Motor neuron (in vitro differentiated cells): ENCODE measurements at regions not wholly inside any gene's neighbourhood (a gene's known extent, or its start where the extent isn't known, plus 50 kb on each side); places are given as distances from the start of the nearest gene placed in this dataset.
"Not testable (repeated sequence)": the region's sequence is repeated elsewhere in the genome, so short reads cannot be mapped to it uniquely, and the experiment has no call there.

Experiments used
- ATAC-seq, 8 experiments: fragments of 200-7000 bp; cut with Tn5 transposase; replicated peaks in 6 of 8; 2 replicates each; pipeline ENCODE4 v1.8.0; 2021; ENCODE audit warnings: mild to moderate bottlenecking in 8 of 8, moderate library complexity in 8 of 8
- H3K27ac ChIP-seq, 2 donors: fragments of 250-450 bp; sonication (Bioruptor Pico); 2 replicates each; pipeline ENCODE4 v1.9.0; 2021; ENCODE audit warnings: antibody characterized with exemption in 2 of 2, mild to moderate bottlenecking in 2 of 2, moderate library complexity in 1 of 2
- H3K4me1 ChIP-seq, 2 donors: fragments of 250-450 bp; sonication (Bioruptor Pico); replicated peaks in 1 of 2; 2 replicates each; pipeline ENCODE4 v1.6.1; 2021; ENCODE audit warnings: antibody characterized with exemption in 2 of 2, mild to moderate bottlenecking in 2 of 2, moderate library complexity in 1 of 2
- H3K4me3 ChIP-seq, 5 donors: fragments of 250-450 bp; sonication (Bioruptor Pico); 2 replicates each; pipeline ENCODE4 v1.9.0; 2021; ENCODE audit warnings: antibody characterized with exemption in 5 of 5, mild to moderate bottlenecking in 5 of 5, moderate library complexity in 4 of 5
- WGBS, 10 experiments: fragments of 450-650 bp; shearing (Covaris generic); methylation state at CpG; one replicate each; pipeline ENCODE4 v1.0.0; 2022; 5-methylcytosine and 5-hydroxymethylcytosine counted together
- in situ Hi-C, 9 experiments: fragments of 400-800 bp; cut with MboI; loops; one replicate each; pipeline ENCODE4 v1.15.0; 2021; ENCODE audit warnings: low sequenced_read_pairs in 9 of 9, low pct_unique_long_range_greater_than_20kb in 2 of 9; ENCODE audit not compliant: unreplicated experiment in 9 of 9

GRCh38 chr7:140283472-140283871 is 106.7 kb upstream of the KDM7A start:
- no peaks in the 10 kb centered on the region for H3K4me1 ChIP-seq
- no peak overlapping the region for H3K4me3 ChIP-seq
- in situ Hi-C loops = no loop called here
- 0 to 93% (median 54%) methylated on average over 1 to 3 of the region's 3 CpGs; no CpG with 5 or more reads in 6 of the 10 experiments for WGBS, 10 experiments
- no peak for ATAC-seq
- no peak overlapping the region for H3K27ac ChIP-seq

- no peak for ATAC-seq
- WGBS, 10 experiments = 50 to 90% (median 80%) methylated on average over 1 to 3 of the region's 5 CpGs; no CpG with 5 or more reads in 5 of the 10 experiments
Observed at GRCh38 chr7:140281960-140282359, 105.2 kb upstream of the KDM7A start.

GRCh38 chr7:140281255-140281654 is 104.5 kb upstream of the KDM7A start:
- WGBS, 10 experiments = 0 to 100% (median 80%) methylated on average over 1 to 3 of the region's 3 CpGs; no CpG with 5 or more reads in 3 of the 10 experiments
- in situ Hi-C loops = no loop called here

More at GRCh38 chr7:140281960-140282359, 105.2 kb upstream of the KDM7A start:
- in situ Hi-C loops = no loop called here
- no peak overlapping the region for H3K27ac ChIP-seq
- no peak overlapping the region for H3K4me3 ChIP-seq
- H3K4me1 ChIP-seq = no peaks in the 10 kb centered on the region

GRCh38 chr7:140276001-140276400 is 99.2 kb upstream of the KDM7A start:
- 16 to 90% (median 60%) methylated on average over 2 to 5 of the region's 5 CpGs; no CpG with 5 or more reads in 1 of the 10 experiments for WGBS, 10 experiments
- no peak overlapping the region for H3K27ac ChIP-seq
- no peak overlapping the region for H3K4me3 ChIP-seq
- H3K4me1 ChIP-seq = no peaks in the 10 kb centered on the region
- ATAC-seq = no peak
- in situ Hi-C loops = no loop called here

More at GRCh38 chr7:140281255-140281654, 104.5 kb upstream of the KDM7A start:
- Histone ChIP-seq H3K4me1 (no peaks in the 10 kb centered on the region), H3K27ac (no peak overlapping the region), H3K4me3 (no peak overlapping the region)
- no peak for ATAC-seq

GRCh38 chr7:140275069-140275965 is 98.5 kb upstream of the KDM7A start:
- in situ Hi-C loops = no loop called here
- 12 to 88% (median 60%) methylated on average over 1 to 11 of the region's 11 CpGs for WGBS, 10 experiments
- no peak overlapping the region for H3K4me3 ChIP-seq
- no peak overlapping the region for H3K27ac ChIP-seq
- ATAC-seq = peak in 3 of 8 experiments; percentile 26 to 61 (median 59)
- H3K4me1 ChIP-seq = no peaks in the 10 kb centered on the region

- 68 to 100% (median 83%) methylated on average over 1 to 7 of the region's 8 CpGs; no CpG with 5 or more reads in 3 of the 10 experiments for WGBS, 10 experiments
- no peaks in the 10 kb centered on the region for H3K4me1 ChIP-seq
- in situ Hi-C loops = no loop called here
- no peak overlapping the region for H3K4me3 ChIP-seq
- H3K27ac ChIP-seq = no peak overlapping the region
- ATAC-seq = no peak
Observed at GRCh38 chr7:140273417-140273816, 96.6 kb upstream of the KDM7A start.

- H3K4me1 ChIP-seq, H3K4me3 ChIP-seq, H3K27ac ChIP-seq, ATAC-seq, in situ Hi-C loops: not testable (repeated sequence)
- WGBS, 10 experiments = 87 to 93% (median 92%) methylated on average over 2 to 5 of the region's 16 CpGs; no CpG with 5 or more reads in 7 of the 10 experiments
Observed at GRCh38 chr7:140271643-140271968, 94.8 kb upstream of the KDM7A start.

- H3K27ac ChIP-seq = no peak overlapping the region
- WGBS, 10 experiments = 59 to 100% (median 83%) methylated on average over 1 to 5 of the region's 6 CpGs; no CpG with 5 or more reads in 1 of the 10 experiments
- no peak overlapping the region for H3K4me3 ChIP-seq
- in situ Hi-C loops = no loop called here
- ATAC-seq = no peak
- H3K4me1 ChIP-seq = no peaks in the 10 kb centered on the region
Observed at GRCh38 chr7:140269004-140269638, 92.3 kb upstream of the KDM7A start.

- no peak for ATAC-seq
- 63 to 100% (median 93%) methylated on average over 1 to 8 of the region's 11 CpGs; no CpG with 5 or more reads in 5 of the 10 experiments for WGBS, 10 experiments
- Histone ChIP-seq H3K4me1 (no peaks in the 10 kb centered on the region), H3K27ac (no peak overlapping the region), H3K4me3 (no peak overlapping the region)
- in situ Hi-C loops = no loop called here
Observed at GRCh38 chr7:140267381-140268226, 90.8 kb upstream of the KDM7A start.

GRCh38 chr7:140263277-140263676 is 86.5 kb upstream of the KDM7A start:
- no peak overlapping the region for H3K27ac ChIP-seq
- ATAC-seq = no peak
- in situ Hi-C loops = no loop called here
- no peaks in the 10 kb centered on the region for H3K4me1 ChIP-seq
- H3K4me3 ChIP-seq = no peak overlapping the region
- WGBS, 10 experiments = 20 to 100% (median 78%) methylated on average over 1 to 6 of the region's 6 CpGs; no CpG with 5 or more reads in 3 of the 10 experiments

- WGBS, 10 experiments = 33 to 87% (median 80%) methylated on average over 1 to 6 of the region's 6 CpGs; no CpG with 5 or more reads in 1 of the 10 experiments
- Histone ChIP-seq H3K27ac (no peak overlapping the region), H3K4me3 (no peak overlapping the region), H3K4me1 (no peaks in the 10 kb centered on the region)
- ATAC-seq = no peak
- in situ Hi-C loops = no loop called here
Observed at GRCh38 chr7:140262242-140262903, 85.6 kb upstream of the KDM7A start.

- Histone ChIP-seq H3K27ac (no peak overlapping the region), H3K4me3 (no peak overlapping the region), H3K4me1 (no peaks in the 10 kb centered on the region)
- in situ Hi-C loops = no loop called here
- WGBS, 10 experiments = 20 to 80% (median 49%) methylated on average over 1 of the region's 1 CpG; no CpG with 5 or more reads in 6 of the 10 experiments
- no peak for ATAC-seq
Observed at GRCh38 chr7:140261522-140261921, 84.7 kb upstream of the KDM7A start.
